GM19328 (cell line): ENCODE measurements at regions not wholly inside any gene's neighbourhood (a gene's known extent, or its start where the extent isn't known, plus 50 kb on each side); places are given as distances from the start of the nearest gene placed in this dataset.
"Not testable (repeated sequence)": the region's sequence is repeated elsewhere in the genome, so short reads cannot be mapped to it uniquely, and the experiment has no call there.

Experiments used
- ATAC-seq: cut with Tn5 transposase; IDR thresholded peaks from one replicate; pipeline ENCODE4 v1.9.1; 2021; ENCODE audit warnings: mild to moderate bottlenecking, moderate library complexity; ENCODE audit not compliant: unreplicated experiment

DNA sequence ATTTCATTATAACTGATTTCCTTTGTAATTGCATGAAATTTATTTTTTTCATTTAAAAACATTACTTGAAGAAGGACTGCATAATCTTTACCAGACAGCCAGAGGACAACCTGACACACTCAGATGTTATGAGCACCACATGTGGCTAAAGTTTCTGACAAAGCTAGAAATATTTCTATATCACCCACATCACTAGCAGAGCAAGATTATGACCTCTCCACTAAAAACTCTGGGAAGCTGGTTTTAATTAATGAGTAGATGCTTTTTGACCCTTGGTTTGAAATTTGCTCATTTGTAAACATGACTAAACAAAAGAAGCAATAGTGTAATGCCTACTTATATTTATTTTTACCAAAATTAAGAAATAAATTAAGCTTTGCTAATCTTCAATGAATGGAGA is 661.5 kb upstream of the EPHA5 start:
- ATAC-seq: no peak

- no peak for ATAC-seq
Observed at GRCh38 chr4:66330125-66330524, 659.8 kb upstream of the EPHA5 start.

DNA sequence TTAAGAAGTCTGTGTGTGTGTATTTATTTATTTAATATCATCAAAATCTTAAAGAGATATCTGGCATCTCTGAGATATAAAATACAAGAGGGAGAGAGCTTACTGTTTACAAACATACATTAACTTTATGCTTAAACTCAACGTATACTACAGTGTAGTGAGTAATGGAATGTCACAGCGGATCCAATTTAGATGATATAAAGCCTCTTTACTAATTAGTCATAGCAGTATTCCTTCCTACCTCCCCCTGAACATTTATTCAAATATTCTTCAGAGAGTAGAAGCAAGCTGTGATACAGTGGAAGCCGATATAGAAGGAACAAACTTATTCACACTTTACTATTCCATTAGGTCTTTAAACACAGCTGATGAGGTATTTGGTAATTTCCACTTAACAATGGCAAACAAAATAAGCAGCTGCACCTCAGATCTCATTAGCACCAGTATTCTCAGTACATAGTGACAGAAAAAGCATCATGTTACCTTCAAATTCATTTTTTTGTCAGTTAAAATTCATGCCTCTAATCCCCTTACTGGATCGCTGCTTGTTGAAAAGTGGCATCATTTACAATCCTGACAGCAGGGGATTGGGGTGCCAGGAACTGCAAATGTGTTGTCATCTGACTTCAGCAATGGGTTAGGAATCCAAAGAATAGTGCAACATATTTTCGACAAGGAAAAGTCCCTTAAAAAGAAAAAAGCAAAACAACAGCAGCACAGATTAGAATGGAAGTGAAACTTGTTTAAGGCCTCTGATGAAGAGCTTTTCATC is 658.7 kb upstream of the EPHA5 start:
- no peak for ATAC-seq

DNA sequence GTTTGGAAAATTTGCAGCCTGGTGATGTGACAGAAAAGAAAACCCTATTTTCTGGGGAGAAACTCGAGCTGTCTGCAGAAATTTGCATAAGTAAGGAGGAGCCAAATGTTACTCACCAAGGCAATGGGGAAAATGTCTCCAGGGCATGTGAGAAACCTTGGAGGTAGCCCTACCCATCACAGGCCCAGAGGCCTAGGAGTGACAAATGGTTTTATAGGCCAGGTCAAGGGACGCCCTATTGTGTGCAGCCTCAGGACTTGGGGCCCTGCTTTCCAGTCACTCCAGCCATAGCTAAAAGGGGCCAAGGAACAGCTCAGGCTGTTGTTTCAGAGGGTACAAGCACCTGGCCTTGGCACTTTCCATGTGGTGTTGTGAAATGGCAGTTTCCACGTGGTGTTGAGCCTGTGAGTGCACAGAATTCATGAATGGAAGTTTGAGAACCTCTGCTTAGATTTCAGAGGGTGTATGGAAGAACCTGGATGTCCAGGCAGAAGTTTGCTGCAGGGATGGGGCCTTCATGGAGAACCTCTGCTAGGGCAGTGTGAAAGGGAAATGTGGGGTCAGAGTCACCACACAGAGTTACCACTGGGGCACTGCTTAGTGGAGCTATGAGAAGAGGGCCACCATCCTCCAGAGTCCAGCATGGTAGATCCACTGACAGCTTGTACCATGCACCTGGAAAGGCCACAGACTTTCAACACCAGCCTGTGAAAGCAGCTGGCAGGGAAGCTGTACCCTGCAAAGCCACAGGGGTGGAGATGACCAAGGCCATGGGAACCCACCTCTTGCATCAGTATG is 637.6 kb upstream of the EPHA5 start:
- no peak for ATAC-seq

GRCh38 chr4:66300336-66300934 is 630.1 kb upstream of the EPHA5 start:
- ATAC-seq: no peak

DNA sequence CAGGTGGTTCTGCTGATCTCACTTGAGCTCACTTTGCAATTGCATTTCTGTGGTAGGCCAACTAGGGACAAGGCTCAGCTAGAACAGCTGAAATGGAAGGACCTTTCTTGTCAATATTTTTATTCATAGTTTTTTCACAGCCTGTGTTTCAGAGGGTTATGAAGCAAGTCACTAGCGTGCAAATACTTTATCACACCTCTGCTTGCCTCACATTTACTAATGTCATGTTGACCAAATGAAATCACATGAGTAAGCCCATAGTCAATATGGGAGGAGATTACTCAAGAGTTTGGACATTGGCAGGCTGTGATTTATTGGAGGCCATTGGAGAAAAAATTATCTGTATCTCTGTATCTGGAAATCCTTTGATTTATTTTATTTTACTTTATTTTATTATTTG is 628.3 kb upstream of the EPHA5 start:
- ATAC-seq: no peak

DNA sequence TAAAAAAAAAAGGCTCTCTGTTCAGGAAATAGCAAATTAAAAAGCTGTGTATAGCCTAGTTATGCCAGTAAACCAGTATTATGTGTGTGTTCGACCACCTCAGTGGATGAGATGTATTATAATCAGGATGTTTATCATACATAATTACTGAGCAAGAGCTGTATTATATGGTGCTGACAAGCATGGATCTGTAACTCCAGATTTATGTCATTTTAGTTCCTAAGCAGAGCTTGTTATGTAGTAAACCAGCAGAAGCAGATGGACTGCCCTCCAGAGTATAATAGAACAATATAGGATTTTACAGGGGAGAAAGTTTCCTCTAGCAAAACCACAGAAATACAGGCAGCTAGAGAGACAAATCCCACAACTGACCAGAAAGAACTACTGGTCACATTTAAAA is 627.4 kb upstream of the EPHA5 start:
- ATAC-seq: no peak

GRCh38 chr4:66294638-66295037 is 624.3 kb upstream of the EPHA5 start:
- ATAC-seq: no peak

DNA sequence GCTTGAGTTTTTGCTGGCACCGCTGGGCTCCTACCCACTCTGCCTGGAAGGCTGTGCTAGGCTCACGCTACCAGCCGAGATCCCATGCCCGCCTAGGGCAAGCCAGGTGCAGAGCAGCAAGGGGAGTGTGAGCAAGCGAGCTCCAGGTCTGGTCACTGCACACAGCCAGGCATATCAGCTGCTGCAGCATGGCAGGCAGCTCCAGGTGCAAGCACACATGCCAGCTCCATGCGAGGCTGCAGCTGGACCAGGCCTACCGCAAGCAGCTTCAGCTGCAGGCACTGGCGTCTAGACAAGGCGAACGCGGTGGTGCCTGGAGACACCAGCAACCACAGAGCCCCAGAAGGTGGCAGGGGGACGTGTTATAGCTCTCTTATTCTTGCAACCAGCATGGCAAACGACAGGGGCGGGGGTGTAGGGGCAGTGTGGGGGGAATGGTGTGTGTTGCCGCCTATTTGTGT is 614.7 kb upstream of the EPHA5 start:
- no peak for ATAC-seq

DNA sequence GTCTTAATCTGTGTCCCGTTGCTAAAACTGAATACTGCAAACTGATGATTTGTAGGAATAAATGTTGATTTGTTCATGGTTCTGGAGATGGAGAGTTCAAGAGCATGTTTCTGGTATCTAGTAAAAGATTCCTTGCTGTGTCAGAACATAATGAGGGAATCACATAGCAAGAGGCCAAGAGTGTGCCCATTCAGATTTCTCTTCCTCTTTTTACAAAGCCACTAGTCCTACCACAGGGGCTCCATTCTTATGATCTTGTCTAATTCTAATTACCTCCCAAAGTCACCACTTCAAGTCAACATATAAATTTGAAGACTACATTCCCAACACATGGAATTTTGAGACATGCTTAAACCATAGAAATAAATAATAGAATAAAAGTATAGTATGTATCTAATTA is 608.8 kb upstream of the EPHA5 start:
- ATAC-seq: no peak

DNA sequence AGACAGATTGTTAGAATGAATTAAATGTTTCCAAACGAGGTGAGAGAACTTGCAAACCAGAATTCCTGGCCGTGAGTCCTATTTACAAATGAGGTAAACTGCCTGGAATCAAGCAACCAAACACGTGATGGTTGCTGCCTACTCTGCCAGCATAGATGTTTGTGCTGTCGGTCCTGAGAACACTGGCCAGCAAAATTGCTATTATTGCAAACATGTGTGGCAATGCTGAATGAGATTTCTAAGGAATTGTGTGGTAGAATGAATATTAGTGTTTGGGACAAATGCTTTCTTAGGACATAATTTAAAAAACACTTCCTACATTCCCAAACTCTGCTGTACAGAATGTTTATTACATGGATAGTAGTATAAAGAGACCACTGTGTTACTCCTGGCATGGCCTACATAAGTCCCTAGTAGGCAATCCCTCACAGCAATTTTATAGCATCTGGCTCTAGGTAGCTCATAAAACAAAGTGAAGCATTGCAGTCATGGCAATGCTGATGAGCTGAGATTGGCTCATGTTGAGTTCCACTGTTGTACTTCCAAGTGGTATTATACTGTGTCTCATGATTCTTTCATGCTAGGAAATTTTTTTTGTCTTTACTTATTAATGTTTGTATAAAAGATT is 605.2 kb upstream of the EPHA5 start:
- no peak for ATAC-seq

DNA sequence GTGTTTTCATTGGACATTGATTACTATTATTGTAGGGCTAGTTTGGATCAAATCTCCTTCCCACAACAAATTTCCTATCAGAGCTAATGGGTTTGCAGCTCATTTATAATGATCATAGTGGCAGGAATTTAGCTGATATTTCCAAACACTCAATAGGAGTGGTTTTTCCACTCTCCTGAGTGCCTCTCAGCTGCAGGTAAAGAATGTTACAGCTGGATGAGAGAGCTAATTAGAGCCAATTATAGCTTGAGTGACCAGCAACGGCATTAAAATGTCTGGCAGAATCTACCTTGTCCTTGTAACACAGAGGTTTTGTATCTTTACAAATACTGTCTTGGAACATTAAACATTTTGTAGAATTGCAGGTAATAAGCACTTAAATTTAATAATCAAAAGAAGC is 602.8 kb upstream of the EPHA5 start:
- no peak for ATAC-seq

DNA sequence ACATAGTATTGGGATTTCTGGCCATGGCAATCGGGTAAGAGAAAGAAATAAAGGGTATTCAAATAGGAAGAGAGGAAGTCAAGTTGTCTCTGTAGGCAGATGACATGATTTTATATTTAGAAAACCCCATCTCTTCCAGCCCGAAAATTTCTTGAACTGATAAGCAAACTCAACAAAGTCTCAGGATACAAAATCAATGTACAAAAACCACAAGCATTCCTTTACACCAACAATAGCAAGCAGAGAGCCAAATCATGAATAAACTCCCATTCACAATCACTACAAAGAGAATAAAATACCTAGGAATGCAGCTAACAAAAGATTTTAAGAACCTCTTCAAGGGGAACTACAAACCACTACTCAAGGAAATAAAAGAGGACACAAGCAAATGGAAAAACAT is 600.1 kb upstream of the EPHA5 start:
- not testable (repeated sequence) for ATAC-seq

DNA sequence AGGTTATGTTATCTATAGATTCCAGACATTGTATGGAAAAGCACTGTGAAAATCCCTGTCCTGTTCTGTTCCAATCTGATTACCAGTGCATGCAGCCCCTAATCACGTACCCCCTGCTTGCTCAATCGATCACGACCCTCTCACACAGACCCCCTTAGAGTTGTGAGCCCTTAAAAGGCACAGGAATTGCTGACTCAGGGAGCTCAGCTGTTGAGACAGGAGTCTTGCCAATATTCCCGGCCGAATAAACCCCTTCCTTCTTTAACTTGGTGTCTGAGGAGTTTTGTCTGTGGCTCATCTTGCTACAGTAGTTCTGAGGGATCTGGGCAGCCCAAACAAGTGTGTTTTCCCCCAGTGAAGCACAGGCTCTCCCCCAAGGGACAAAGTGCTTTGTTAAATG is 596.3 kb upstream of the EPHA5 start:
- ATAC-seq: not testable (repeated sequence)

GRCh38 chr4:66266035-66266434 is 595.7 kb upstream of the EPHA5 start:
- ATAC-seq: no peak

DNA sequence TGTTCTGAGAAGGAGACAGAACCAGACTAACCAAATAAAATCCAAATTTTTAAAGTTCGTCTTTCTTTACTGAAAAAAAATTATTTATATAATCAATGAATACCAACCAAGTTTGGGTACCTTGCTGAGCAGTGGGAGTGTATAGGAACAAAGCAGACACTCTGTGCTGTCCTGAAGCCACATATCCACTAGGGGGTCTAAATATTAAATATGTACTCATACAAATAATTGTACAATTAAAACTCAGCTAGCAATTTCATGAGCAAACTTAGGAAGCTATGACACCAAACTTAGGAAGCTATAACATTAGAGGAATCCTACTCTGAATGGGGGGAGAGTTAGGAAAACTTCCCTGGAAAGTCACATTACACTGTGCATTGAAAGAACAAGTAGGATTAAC is 582.0 kb upstream of the EPHA5 start:
- no peak for ATAC-seq

DNA sequence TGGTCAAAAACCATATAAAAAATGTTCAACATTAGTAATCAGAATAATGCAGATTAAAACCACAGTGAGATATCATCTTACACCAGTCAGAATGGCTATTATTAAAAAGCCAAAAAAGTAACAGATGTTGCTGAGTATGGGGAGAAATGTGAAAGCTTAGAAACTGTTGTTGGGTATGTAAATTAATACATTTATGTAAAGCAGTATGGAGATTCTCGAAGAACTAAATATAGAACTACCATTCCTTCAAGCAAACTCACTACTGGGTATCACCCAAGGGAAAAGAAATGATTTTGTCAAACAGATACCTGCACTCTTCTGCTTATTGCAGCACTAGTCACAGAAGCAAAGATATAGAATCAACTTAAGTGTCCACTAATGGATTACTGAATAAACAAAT is 576.4 kb upstream of the EPHA5 start:
- ATAC-seq: no peak

GRCh38 chr4:66235876-66236275 is 565.6 kb upstream of the EPHA5 start:
- no peak for ATAC-seq

DNA sequence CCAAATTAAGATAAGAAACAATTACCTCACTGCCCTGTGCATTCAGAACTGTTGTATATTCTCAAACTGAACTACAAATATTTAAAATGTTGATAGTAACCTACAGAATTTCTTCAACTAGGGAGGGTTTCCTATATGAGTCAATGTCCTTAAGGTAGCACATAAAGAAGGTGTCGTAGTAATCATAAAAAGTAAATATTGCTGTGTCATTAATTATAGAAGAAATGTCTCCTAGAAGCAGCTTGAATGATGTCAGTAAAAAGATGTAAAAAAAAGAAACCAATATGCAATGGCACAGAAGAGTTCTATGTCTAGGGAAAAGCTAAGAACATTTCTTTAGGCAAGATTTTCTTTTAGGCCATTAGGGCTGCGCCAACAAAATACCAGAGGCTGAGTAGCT is 559.6 kb upstream of the EPHA5 start:
- ATAC-seq: no peak

DNA sequence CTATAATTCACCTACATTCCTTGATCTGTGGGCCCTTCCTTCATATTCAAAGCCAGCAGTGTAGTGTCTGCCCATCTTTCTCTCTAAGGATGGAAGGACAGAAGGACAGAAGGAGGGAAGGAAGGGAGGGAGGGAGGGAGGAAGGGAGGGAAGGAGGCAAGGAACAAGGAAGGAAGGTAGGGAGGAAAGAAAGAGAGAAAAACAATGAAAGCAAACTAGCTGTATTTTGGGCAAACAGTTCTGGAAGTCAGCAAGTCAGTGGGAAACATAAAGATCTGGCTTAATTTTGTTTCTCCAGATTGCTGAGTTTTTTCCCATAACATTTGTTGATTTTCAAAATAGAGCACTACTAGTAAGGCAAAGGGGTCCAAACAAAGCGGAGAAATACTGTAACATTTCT is 555.2 kb upstream of the EPHA5 start:
- no peak for ATAC-seq

GRCh38 chr4:66223068-66223703 is 552.9 kb upstream of the EPHA5 start:
- ATAC-seq: no peak
